ENCODE measurements at regions not wholly inside any gene's neighbourhood (a gene's known extent, or its start where the extent isn't known, plus 50 kb on each side); places are given as distances from the start of the nearest gene placed in this dataset.

GRCh38 chr7:106735637-106736036 is 74.7 kb upstream of the CCDC71L start:
- TF ChIP-seq, protein P1, sequence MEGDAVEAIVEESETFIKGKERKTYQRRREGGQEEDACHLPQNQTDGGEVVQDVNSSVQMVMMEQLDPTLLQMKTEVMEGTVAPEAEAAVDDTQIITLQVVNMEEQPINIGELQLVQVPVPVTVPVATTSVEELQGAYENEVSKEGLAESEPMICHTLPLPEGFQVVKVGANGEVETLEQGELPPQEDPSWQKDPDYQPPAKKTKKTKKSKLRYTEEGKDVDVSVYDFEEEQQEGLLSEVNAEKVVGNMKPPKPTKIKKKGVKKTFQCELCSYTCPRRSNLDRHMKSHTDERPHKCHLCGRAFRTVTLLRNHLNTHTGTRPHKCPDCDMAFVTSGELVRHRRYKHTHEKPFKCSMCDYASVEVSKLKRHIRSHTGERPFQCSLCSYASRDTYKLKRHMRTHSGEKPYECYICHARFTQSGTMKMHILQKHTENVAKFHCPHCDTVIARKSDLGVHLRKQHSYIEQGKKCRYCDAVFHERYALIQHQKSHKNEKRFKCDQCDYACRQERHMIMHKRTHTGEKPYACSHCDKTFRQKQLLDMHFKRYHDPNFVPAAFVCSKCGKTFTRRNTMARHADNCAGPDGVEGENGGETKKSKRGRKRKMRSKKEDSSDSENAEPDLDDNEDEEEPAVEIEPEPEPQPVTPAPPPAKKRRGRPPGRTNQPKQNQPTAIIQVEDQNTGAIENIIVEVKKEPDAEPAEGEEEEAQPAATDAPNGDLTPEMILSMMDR (IDR thresholded peaks at IDR 0.05; ENCODE audit: low read depth, low read length, poor library complexity, severe bottlenecking): no peak
- no peak for TF ChIP-seq EZH2phosphoT487 (IDR thresholded peaks at IDR 0.05; ENCODE audit: borderline replicate concordance, low read length)

Measured in DOHH2 (cell line).